Globus pallidus (tissue), 1 donor: ENCODE measurements at regions not wholly inside any gene's neighbourhood (a gene's known extent, or its start where the extent isn't known, plus 50 kb on each side); places are given as distances from the start of the nearest gene placed in this dataset.
A peak's percentile ranks its signal among the peaks of the same experiment; 100 is the strongest.

Experiments used
- DNase-seq: peaks from one replicate; pipeline ENCODE4 v3.0.0-alpha.2; 2015; ENCODE audit warnings: low spot score

GRCh38 chr9:118187408-118187807 is 483.2 kb downstream of the TLR4 start:
- DNase-seq, result no peak

- DNase-seq, result no peak
Measured at GRCh38 chr9:118189615-118190014, 485.4 kb downstream of the TLR4 start.

- DNase-seq, result no peak
Measured at GRCh38 chr9:118192807-118193206, 488.6 kb downstream of the TLR4 start.

GRCh38 chr9:118209343-118209742 is 505.1 kb downstream of the TLR4 start:
- DNase-seq, result no peak

- no peak for DNase-seq
Measured at GRCh38 chr9:118215549-118215948, 511.3 kb downstream of the TLR4 start.

DNA sequence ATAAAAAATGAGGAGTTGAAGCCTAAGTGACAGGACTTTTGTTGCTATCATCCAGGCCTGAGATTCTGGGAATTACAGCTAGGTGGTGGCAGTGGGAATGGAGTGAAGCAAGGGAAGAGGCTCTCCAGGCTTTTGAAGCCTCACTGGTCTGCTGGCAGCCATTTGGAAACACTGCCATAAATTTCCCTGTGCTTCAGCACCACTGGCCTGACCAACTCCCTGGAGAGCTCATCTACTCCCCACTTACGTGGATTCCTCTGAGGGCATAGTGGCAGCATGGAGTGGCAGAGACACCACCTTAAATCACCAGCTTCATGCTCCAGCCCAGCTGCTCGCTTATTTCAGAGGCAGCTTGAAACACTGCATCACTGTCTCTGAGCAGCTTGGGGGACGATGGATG is 518.2 kb downstream of the TLR4 start:
- peak; percentile 55 for DNase-seq

DNA sequence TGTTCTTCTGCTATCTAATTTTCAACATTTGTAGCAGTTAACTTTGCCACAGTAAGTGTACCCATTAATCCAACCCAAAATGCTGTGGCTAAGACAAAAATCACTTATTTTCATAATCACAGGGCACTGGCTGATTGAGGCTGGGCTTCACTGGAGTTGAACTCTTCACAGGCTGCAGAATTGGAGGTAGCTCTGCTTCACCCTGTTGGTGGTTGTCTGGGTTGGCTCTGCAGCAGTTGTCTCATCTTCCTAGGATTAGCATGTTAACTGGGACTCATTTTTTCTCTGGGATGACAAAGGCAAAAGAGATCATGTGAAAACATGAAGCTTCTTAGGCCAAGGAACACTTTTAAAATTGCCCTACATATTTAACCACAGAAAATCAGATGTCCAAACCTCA is 518.9 kb downstream of the TLR4 start:
- DNase-seq, result no peak

DNA sequence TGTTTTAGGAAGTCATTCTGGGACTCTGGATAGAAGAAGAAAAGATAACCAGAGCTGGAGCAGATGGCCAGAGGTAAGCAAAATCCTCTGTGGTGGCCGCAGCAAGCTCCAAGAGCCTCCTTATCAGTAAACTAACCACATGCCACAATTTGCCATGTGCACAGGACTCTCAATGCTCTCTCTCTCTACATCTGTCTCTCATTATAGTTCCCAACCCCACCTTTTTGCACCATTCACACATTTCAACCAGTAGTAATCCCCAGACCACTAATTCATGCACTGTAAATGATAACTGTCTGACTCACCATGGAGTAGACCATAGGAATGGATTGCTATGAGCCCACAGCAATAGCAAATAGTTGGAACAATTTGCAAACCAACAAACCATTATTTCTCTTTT is 526.1 kb downstream of the TLR4 start:
- no peak for DNase-seq

- DNase-seq, result no peak
Measured at GRCh38 chr9:118236625-118237024, 532.4 kb downstream of the TLR4 start.

- no peak for DNase-seq
Measured at GRCh38 chr9:118238139-118238538, 533.9 kb downstream of the TLR4 start.

DNA sequence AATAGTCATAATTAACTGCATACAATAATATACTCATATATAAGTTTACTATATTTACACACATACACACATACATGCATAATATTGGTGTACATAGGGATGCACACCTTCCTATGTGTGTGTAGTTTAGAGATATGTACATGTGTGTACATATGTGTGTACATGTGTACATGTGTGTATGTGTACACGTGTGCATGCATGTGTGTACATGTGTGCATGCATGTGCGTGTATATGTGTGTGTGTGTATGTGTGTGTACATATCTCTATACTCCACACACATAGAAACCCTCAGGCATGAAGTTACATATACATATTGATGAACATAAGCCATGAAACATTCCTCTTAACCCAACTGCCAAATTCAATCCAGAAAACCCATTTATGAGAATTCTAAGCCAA is 547.8 kb downstream of the TLR4 start:
- DNase-seq, result no peak

- DNase-seq, result no peak
Measured at GRCh38 chr9:118262191-118262590, 558.0 kb downstream of the TLR4 start.

DNA sequence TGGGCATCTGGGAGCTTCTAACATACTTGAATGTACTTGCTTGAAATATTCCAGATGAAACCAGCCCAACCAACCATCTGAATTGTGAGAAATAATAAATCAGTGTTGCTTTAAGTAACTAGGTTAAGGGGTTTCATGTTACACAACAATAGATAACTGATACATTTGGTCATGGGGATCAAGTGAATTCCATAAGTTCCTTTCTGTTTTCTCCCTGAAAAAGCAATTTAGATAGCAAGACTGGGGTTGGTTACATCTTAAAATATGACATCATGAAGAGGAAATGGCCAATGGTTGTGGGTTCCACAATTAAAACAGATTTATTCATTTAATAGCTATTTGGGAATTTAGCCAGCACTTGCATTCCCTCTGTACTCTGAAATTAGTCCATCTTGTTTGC is 559.7 kb downstream of the TLR4 start:
- no peak for DNase-seq

DNA sequence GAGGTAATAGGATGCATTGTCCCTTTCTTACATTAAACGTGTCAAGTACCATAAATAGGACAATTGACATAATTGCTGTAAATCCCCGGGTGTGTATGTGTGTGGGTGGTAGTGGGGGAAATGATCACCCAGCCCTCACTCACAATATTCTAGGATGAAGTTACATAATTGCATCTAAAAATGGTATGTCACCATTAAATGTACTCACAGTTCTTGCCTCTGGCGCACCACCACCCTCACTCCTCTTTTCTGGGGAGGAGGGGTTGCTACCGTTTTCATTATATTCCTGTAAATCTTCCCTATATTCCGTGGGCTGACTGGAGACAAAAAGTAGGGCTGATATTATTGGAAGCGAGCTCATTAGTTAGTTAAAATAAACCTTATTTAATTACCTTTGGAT is 563.8 kb downstream of the TLR4 start:
- DNase-seq, result no peak

DNA sequence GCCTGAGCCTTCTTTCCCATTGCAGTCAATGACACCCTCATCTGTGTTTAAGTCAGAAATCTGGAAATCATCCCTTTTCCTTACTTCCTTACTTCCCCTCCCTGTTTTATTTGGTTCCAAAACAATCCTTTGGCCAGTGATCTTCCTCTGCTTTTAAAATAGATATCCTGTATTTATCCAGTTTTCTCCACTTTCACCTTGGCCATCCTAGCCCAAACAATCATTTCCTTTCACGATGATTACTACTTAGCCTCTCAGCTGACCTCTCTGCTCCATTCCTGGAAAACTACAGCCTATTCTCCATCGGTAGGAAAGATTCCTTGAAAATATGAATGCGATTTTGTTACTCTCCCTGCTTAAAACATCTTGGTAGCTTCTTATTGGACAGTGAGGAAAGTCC is 565.4 kb downstream of the TLR4 start:
- no peak for DNase-seq

- no peak for DNase-seq
Measured at GRCh38 chr9:118271331-118271730, 567.1 kb downstream of the TLR4 start.

DNA sequence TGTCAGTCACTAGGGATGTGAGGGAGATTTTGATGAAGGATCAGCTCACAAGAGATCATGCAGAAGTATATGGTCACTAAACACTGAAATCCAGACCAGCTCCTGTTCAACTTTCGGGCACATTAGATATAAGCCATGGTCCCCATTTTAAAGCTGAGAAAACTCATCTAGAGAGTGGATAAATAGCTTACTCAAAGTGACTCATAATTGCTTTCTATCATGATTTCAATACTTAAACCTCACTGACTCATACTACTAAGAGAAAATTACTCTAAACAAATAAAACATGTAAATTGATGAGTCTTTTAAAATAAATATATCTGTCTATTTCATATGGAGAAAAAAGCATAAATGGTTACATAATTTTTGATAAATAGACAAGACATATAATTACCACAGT is 567.7 kb downstream of the TLR4 start:
- no peak for DNase-seq

GRCh38 chr9:118273048-118273447 is 568.8 kb downstream of the TLR4 start:
- DNase-seq, result no peak

DNA sequence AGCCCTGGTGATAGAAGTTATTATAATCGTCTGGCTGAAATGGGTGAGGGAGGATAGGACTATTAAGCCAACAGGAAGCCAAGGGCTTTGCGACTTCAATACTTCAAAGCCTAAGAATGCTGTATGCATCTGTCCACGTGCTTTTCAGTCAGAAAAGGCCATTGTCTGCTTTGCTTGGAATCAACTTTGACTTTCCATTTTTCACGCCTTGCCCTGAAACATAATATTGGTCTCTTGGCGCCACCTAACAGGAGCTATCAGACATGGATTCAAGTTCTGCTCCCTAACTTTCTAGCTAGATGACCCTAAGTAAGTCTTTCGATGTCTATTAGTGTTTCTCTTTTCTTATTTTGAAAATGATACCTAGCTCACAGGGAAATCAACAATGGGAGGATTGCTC is 572.6 kb downstream of the TLR4 start:
- no peak for DNase-seq

- no peak for DNase-seq
Measured at GRCh38 chr9:118281772-118282171, 577.6 kb downstream of the TLR4 start.

DNA sequence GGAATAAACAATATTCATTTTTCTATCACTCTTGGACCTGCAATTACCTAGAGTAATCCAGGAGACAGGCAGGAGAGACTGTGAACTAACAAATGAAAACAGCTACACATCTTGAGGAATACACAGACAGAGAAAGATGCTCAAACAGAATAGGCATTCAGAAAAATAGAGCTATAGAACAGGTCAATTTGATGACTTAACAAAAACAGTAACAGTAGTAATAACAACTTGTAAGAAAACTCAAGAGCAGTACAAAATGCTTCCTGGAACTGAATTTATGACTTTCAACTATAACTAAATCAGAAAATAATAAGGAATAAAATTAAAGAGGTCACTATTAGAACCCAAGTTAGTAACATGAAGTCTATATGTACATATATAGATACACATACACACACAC is 579.3 kb downstream of the TLR4 start:
- no peak for DNase-seq

DNA sequence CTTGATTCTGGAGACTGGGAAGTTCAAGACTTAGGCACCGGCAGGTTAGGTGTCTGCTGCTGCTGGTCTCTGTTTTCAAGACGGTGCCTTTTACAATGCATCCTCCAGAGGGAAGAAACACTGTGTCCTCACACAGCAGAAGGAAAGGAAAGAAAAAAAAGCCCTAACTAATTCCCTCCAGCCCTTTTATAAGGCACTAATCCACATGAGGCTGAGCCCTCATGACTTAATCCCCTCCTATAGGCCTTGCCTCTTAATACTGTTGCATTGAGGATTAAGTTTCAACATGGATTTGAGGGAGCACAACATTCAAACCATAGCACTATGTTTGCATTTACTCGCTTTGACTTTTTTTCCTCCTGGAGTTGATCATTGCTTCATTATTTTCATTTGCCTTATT is 585.9 kb downstream of the TLR4 start:
- no peak for DNase-seq

- DNase-seq, result no peak
Measured at GRCh38 chr9:118295413-118295812, 591.2 kb downstream of the TLR4 start.

DNA sequence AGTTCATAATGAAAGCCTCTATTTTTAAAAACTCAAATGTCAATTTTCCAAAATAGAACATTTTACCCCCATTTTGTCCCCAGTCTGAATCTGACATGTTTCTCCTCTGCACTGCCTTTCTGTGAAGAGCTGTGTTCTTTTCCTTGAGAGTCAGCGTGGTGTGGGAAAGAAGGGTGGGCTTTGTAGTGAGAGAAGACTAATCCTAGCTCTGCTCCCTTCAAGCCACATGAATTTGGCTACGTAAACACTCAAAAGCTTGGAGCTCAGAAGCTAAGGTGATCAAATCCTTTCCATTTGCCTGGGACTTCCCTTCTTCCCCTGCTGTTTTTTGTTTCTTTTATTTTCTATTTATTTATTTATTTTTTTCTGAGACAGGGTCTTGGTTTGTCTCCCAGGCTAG is 598.5 kb downstream of the TLR4 start:
- DNase-seq, result no peak

DNA sequence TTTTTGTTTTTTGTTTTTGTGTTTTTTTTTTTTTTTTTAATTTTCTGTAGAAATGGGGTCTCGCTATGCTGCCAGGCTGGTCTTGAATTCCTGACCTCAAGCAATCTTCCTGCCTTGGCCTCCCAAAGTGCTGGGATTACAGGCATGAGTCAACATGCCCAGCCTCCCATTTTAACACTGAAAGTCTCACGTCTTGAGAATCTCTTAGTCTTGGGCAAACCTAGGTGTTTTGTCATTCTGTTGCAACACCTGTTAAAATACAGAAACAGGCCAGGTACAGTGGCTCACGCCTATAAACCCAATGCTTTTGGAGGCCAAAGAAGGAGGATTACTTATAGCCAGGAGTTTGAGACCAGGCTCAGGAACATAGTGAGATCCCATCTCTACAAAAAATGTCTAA is 599.0 kb downstream of the TLR4 start:
- DNase-seq, result no peak
